Heart left ventricle (tissue), 13 donors: ENCODE measurements at regions not wholly inside any gene's neighbourhood (a gene's known extent, or its start where the extent isn't known, plus 50 kb on each side); places are given as distances from the start of the nearest gene placed in this dataset.

Source experiments
- CTCF ChIP-seq, 12 donors: fragments of 200-600 bp; sonication (generic) in 4 of 12; IDR thresholded peaks; one replicate each; pipeline versions ENCODE4 v1.5.0 to v1.8.0; 2018 to 2022; ENCODE audit warnings: antibody characterized with exemption in 12 of 12, mild to moderate bottlenecking in 5 of 12
- POLR2A ChIP-seq, 2 donors: fragments of 450-650 bp; IDR thresholded peaks; one replicate each; pipeline ENCODE4 v1.6.1; 2017; ENCODE audit warnings: antibody characterized with exemption in 2 of 2, mild to moderate bottlenecking in 2 of 2, moderate library complexity in 2 of 2
- donor health status: ischemic (EF 13 %, LVEDD 7.1; RV severe dilation, severe dysfunction).
- donor health status: DM: no; HTN: yes; CAD: no.
- donor health status: DM: no; HTN: no; CAD: no.
- donor health status: ischemic (EF 25% LVEDD 6.9; RV normal size, moderate dysfunction).
- donor health status: ischemic (EF 25% LVEDD 5.7; RV mildly dilated, moderate dysfunction).
- donor health status: ischemic (EF 35%, LVEDD 5.7; RV mildly dilated, moderate dysfunction).
- donor health status: nonischemic (EF 11% LVEDD 7.7; RV severe dilation, severe dysfunction).
- donor health status: DM: yes; HTN: yes; CAD: no.
- donor health status: PGD.
- donor health status: ischemic (EF 29% LVEDD 5.4; RV normal size, mild dysfunction).
- donor health status: nonischemic (EF 23%, LVEDD 6.1; RV moderate dilation, normal function).

- TF ChIP-seq CTCF (IDR thresholded peaks at IDR 0.05) (no peak), POLR2A (IDR thresholded peaks at IDR 0.05) (no peak)
These were observed 1009.4 kb downstream of the BCL11B start for GRCh38 chr14:98262566-98262965.
